ENCODE measurements at regions not wholly inside any gene's neighbourhood (a gene's known extent, or its start where the extent isn't known, plus 50 kb on each side); places are given as distances from the start of the nearest gene placed in this dataset.
"Not testable (repeated sequence)": the region's sequence is repeated elsewhere in the genome, so short reads cannot be mapped to it uniquely, and the experiment has no call there.

- no peak overlapping the region for H3K27ac ChIP-seq (ENCODE audit: extremely low read depth, low read depth, low read length)
- TF ChIP-seq CTCF (tag by site-specific recombination; IDR thresholded peaks at IDR 0.05) (no peak), KLF16 (tag by site-specific recombination; IDR thresholded peaks at IDR 0.05) (no peak), ZNF2 (tag by site-specific recombination; IDR thresholded peaks at IDR 0.05) (no peak), SP2 (tag by site-specific recombination; IDR thresholded peaks at IDR 0.05) (no peak), PRDM1 (tag by site-specific recombination; IDR thresholded peaks at IDR 0.05) (no peak)
- no peaks in the 10 kb centered on the region for H3K36me3 ChIP-seq (ENCODE audit: control insufficient read depth in 2 of 2, insufficient read depth in 1 of 2, low read length in 2 of 2)
- no peaks in the 10 kb centered on the region for H3K4me1 ChIP-seq (ENCODE audit: control insufficient read depth, insufficient read depth, low read length)
- ChIA-PET CTCF (interaction anchor here (0.6 to 0.7 kb wide), 3 partner anchors 30 to 423 kb away, joined by 3 read pairs; no protein-coding TSS in a partner anchor), POLR2A (no interaction called here)
- H3K4me3 ChIP-seq (ENCODE audit: low read depth, low read length) = no peak overlapping the region
- no peaks in the 10 kb centered on the region for H3K9me3 ChIP-seq (ENCODE audit: control insufficient read depth, insufficient read depth, low read depth, low read length)
Measured at GRCh38 chr11:69588270-69588669, 52.7 kb upstream of the CCND1 start.

GRCh38 chr11:69590088-69590487 is 50.9 kb upstream of the CCND1 start:
- H3K36me3 ChIP-seq (ENCODE audit: control insufficient read depth in 2 of 2, insufficient read depth in 1 of 2, low read length in 2 of 2); H3K27ac ChIP-seq (ENCODE audit: extremely low read depth, low read depth, low read length); H3K4me3 ChIP-seq (ENCODE audit: low read depth, low read length); POLR2A ChIA-PET; H3K4me1 ChIP-seq (ENCODE audit: control insufficient read depth, insufficient read depth, low read length); H3K9me3 ChIP-seq (ENCODE audit: control insufficient read depth, insufficient read depth, low read depth, low read length): not testable (repeated sequence)
- TF ChIP-seq ZNF146 (tag by site-specific recombination; IDR thresholded peaks at IDR 0.05) = peak; percentile 80
- CTCF ChIA-PET = interaction anchor here (0.6 to 1.1 kb wide), 2 partner anchors 80 to 820 kb away, joined by 3 to 4 read pairs; no protein-coding TSS in a partner anchor
